Activated CD4-positive, alpha-beta T cell treated with anti-CD3 and anti-CD28 coated beads, Interleukin-2, amount 10 ng/mL, durations not matched to agents 7 days and 5 days (primary cell): ENCODE measurements at regions not wholly inside any gene's neighbourhood (a gene's known extent, or its start where the extent isn't known, plus 50 kb on each side); places are given as distances from the start of the nearest gene placed in this dataset.
A peak's percentile ranks its signal among the peaks of the same experiment; 100 is the strongest.

Source experiments
- CTCF ChIA-PET: fragments of 350-600 bp; sonication (Branson Sonifier 250); formaldehyde crosslinking; loops from one replicate; lab custom pipeline; 2021; ENCODE audit warnings: antibody characterized with exemption; lab: Charles Lee
- POLR2A ChIA-PET: fragments of 350-600 bp; sonication (Branson Sonifier 250); formaldehyde crosslinking; loops from one replicate; lab custom pipeline; 2021; ENCODE audit warnings: antibody characterized with exemption; lab: Charles Lee
- DNase-seq: peaks from one replicate; pipeline ENCODE4 v3.0.0-alpha.2; 2020
- H3K27ac Mint-ChIP-seq: one replicate; pipeline ENCODE4 v1.8.0; 2021; ENCODE audit warnings: mild to moderate bottlenecking, moderate library complexity, mixed read lengths
- H3K27me3 Mint-ChIP-seq: one replicate; pipeline ENCODE4 v1.8.0; 2021; ENCODE audit warnings: mixed read lengths
- H3K36me3 Mint-ChIP-seq: one replicate; pipeline ENCODE4 v1.8.0; 2021; ENCODE audit warnings: low read depth, mixed read lengths
- H3K4me1 Mint-ChIP-seq: one replicate; pipeline ENCODE4 v1.8.0; 2021; ENCODE audit warnings: mixed read lengths
- H3K4me3 Mint-ChIP-seq: one replicate; pipeline ENCODE4 v1.8.0; 2021; ENCODE audit warnings: mild to moderate bottlenecking, moderate library complexity, mixed read lengths
- H3K9me3 Mint-ChIP-seq: one replicate; pipeline ENCODE4 v1.8.0; 2021; ENCODE audit warnings: mixed read lengths

DNA sequence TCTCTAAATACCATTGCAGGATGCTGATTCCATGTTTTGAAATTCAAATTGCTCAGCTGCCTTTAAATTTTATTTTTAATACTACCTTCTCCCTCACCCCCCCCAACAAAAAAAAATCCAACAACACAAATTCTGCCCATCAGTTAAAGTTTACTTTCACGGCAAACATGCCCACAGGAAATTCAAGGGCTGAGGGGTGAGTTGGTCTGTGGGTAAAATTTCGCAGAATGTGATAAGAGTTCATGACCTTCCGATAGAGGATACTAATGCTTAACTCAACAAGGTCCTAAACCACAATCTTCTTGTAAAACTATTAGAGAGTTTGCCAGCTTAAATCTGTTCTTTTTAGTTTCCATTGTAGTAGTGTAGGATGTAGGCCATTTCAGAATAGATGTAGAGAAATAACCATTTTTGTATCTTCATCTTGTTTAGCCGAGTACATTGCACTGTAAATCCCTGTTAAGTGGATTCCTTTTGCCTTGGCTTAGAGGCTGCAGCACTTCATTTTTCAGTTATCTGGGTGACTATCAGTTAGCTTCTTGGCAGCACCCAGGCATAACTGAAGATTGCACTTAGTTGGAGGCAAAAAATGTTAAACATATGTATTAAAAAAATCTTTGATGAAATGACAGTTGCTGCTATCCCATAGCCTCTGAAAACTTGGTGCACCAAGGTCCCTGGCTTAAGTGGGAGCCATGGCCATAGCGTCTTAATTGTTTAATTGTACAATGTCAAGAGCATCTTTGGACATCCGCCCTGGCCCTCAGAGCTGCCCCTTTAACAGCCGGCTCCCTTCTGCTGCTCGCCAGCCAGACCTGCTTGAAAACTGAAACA is 232.3 kb downstream of the HAUS1 start:
- ChIA-PET CTCF (no interaction called here), POLR2A (no interaction called here)
- Mint-ChIP-seq H3K4me1 (peaks cover 40% of the 10 kb centered on the region), H3K4me3 (no peak overlapping the region), H3K36me3 (peaks cover 5% of the 10 kb centered on the region), H3K27me3 (peaks cover 69% of the 10 kb centered on the region), H3K27ac (no peak overlapping the region), H3K9me3 (no peaks in the 10 kb centered on the region)
- DNase-seq, result no peak

DNA sequence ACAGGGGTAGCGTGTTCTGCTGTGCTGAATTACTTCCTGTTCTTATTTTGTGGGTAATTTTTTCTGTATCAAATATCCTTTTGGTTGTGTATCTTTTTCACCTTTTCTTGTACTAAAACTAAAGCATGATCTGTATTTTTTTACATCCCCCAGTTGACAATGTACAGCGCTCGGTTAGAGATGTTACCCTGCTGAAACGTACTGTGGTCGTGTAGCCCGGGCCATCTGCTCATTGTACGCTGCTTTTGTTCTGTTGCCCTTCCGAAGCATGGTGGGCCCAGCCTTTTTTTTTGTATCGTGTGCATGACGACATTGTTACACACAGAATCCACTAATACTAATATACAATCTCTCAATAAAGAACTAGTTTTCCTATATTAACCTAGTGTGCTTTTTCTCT is 233.1 kb downstream of the HAUS1 start:
- no peak overlapping the region for H3K4me3 Mint-ChIP-seq
- ChIA-PET CTCF (no interaction called here), POLR2A (no interaction called here)
- H3K4me1 Mint-ChIP-seq, result peaks cover 40% of the 10 kb centered on the region
- no peak for DNase-seq
- H3K9me3 Mint-ChIP-seq, result no peaks in the 10 kb centered on the region
- peaks cover 5% of the 10 kb centered on the region for H3K36me3 Mint-ChIP-seq
- H3K27ac Mint-ChIP-seq, result no peak overlapping the region
- H3K27me3 Mint-ChIP-seq, result peaks cover 63% of the 10 kb centered on the region

DNA sequence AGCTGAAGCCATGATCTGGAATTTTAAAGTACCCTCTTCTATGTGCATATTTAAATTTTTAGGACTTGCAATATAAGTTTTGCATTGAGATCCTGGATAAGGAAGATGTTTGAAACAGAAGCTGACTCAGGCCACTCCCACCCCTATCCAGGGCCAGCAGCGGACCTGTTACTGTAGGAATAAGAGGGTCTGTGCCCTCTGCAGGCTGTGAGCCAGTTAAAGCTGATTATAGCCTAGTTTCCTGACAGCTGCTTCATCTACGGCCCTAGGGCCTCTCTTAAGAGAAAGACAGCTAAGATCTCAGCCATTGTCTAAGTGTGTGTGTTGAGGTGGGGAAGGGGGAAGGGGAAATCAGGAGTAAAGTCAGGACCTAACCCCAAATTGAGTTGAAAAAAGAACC is 234.0 kb downstream of the HAUS1 start:
- H3K27ac Mint-ChIP-seq, result no peak overlapping the region
- H3K36me3 Mint-ChIP-seq, result peaks cover 5% of the 10 kb centered on the region
- ChIA-PET CTCF (no interaction called here), POLR2A (no interaction called here)
- no peaks in the 10 kb centered on the region for H3K9me3 Mint-ChIP-seq
- peaks cover 54% of the 10 kb centered on the region for H3K27me3 Mint-ChIP-seq
- peaks cover 39% of the 10 kb centered on the region for H3K4me1 Mint-ChIP-seq
- no peak for DNase-seq
- H3K4me3 Mint-ChIP-seq, result no peak overlapping the region

DNA sequence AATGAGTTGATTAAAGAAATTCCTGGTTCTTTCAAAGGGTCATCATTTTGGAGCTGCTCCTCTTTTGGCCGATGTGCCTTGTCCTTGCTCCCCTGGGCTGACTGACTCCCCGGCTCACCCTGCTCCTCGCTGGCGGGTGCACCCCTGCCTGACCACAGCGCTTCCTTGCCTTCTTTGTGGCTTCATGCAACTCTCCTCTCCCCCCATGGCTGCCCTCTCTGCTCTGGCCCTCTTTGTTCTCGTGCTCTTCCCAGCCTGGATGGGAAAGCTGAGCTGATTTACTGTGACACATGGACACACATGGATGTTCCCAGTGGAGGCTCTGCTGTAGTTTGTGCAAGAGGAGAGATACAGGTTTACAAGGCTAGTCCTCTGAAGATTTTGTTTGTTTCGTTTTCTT is 234.6 kb downstream of the HAUS1 start:
- no peak for DNase-seq
- peaks cover 41% of the 10 kb centered on the region for H3K4me1 Mint-ChIP-seq
- ChIA-PET POLR2A (no interaction called here), CTCF (no interaction called here)
- H3K27me3 Mint-ChIP-seq, result peaks cover 50% of the 10 kb centered on the region
- no peak overlapping the region for H3K4me3 Mint-ChIP-seq
- H3K27ac Mint-ChIP-seq, result no peak overlapping the region
- no peaks in the 10 kb centered on the region for H3K9me3 Mint-ChIP-seq
- peaks cover 5% of the 10 kb centered on the region for H3K36me3 Mint-ChIP-seq

DNA sequence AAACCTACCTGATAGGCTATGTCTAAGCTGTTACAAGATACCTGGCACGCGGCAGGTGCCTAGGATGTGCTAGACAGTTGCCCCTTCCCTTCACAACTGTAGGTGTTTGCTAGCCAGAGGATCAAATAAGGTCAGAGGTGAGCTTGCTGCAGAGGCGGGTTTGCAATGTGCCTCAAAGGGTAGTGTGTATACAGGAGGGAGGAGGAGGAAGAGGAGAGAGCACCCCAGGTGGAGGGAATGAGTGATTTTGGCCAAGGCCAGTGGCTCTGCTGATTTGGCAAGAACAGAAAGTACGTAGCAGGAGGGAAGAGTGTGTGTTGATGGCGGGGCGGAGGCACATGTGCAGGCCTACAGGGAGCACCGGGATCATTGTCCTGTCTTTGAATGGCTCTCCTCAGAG is 236.5 kb downstream of the HAUS1 start:
- CTCF ChIA-PET, result interaction anchor here (0.7 to 1.3 kb wide), 2 partner anchors 19 to 38 kb away, joined by 3 to 4 read pairs; no protein-coding TSS in a partner anchor
- DNase-seq, result no peak
- H3K4me1 Mint-ChIP-seq, result peaks cover 45% of the 10 kb centered on the region
- no peak overlapping the region for H3K27ac Mint-ChIP-seq
- no peaks in the 10 kb centered on the region for H3K9me3 Mint-ChIP-seq
- no peaks in the 10 kb centered on the region for H3K36me3 Mint-ChIP-seq
- H3K27me3 Mint-ChIP-seq, result peaks cover 36% of the 10 kb centered on the region
- no peak overlapping the region for H3K4me3 Mint-ChIP-seq
- POLR2A ChIA-PET, result no interaction called here

DNA sequence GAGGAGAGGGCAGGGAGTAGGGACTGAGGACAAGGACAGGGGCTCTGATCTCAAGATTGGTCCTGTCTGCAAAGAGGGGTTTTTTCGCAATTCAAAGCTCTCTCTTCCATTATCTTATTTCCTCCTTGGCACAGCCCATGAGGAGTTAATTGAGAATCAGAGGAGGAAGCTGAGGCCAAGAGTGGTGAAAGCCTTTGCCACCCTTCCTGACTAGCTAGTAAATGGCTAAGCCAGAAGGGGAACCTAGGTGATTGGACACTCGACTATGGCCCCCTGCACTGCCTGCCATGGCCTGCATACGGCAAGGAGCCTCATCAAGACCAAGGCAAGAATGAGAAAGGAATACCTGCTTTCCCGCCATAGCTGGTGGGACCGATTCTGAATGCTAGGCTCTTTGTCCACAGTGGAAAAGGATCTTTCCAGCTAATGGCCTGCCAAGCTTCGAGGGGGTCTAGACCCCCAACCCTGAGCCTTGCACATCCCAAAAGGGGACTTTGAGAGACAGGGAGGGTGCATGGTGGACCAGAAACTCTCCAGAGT is 237.9 kb downstream of the HAUS1 start:
- H3K9me3 Mint-ChIP-seq, result no peaks in the 10 kb centered on the region
- H3K27me3 Mint-ChIP-seq, result peaks cover 24% of the 10 kb centered on the region
- peaks cover 49% of the 10 kb centered on the region for H3K4me1 Mint-ChIP-seq
- no peaks in the 10 kb centered on the region for H3K36me3 Mint-ChIP-seq
- POLR2A ChIA-PET, result interaction anchor here (0.6 kb wide), 1 partner anchor 1642 kb away, joined by 4 read pairs; no protein-coding TSS in a partner anchor
- DNase-seq, result no peak
- CTCF ChIA-PET, result interaction anchor here (1.3 kb wide), 1 partner anchor 9 kb away, joined by 4 read pairs; no protein-coding TSS in a partner anchor
- peak overlapping the region; percentile 43 for H3K27ac Mint-ChIP-seq
- no peak overlapping the region for H3K4me3 Mint-ChIP-seq

DNA sequence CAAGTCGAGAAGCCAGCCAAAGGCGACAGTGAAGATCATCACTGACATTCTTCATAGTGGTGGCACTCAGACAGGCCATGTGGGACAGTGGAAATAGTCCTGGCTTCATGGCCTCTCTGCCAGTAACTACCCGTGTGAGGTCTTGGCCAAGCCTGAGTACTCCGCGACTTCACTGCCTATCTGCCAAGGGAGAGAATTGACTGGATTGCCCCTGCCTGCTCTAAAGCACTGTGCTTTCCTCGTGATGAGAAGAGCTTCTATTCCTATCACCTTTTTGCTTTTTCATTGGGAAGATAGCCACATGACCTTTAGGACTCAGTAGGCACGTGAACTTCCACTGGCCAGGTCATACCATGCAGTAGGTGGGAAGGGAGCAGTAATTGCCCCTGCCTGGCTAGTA is 239.3 kb downstream of the HAUS1 start:
- POLR2A ChIA-PET, result no interaction called here

DNA sequence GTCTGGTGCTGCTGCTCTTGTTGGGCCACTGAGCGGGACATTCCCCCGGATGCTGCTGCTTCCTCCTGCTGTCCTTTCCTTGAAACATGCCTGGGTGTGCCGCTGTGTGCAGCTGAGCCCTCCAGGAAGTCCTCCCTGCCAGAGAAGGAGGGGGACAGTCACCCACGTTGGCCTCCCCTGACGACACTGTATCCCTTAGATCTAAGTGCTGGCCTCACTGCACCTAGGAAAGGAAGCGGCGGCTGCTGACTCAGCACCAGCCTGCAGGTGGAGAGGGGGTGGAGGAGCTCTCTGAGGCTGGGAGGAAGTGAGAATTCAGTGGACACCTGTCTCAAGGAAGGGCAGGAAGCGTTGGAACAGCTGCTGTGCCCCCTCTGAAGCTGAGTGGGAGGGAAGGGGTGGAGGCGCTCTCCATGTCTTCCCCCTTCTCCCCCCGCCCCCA is 239.8 kb downstream of the HAUS1 start:
- Mint-ChIP-seq H3K4me1 (peaks cover 43% of the 10 kb centered on the region), H3K27me3 (peaks cover 7% of the 10 kb centered on the region), H3K4me3 (no peak overlapping the region), H3K27ac (peak overlapping the region; percentile 86), H3K9me3 (no peaks in the 10 kb centered on the region), H3K36me3 (no peaks in the 10 kb centered on the region)
- peak; percentile 64 for DNase-seq
- POLR2A ChIA-PET, result no interaction called here
- CTCF ChIA-PET, result interaction anchor here (1.2 to 2.3 kb wide), 2 partner anchors 11 to 17 kb away, joined by 5 read pairs; no protein-coding TSS in a partner anchor

More for the DNA sequence above, 239.3 kb downstream of the HAUS1 start:
- H3K4me3 Mint-ChIP-seq, result no peak overlapping the region
- no peaks in the 10 kb centered on the region for H3K9me3 Mint-ChIP-seq
- peak overlapping the region; percentile 86 for H3K27ac Mint-ChIP-seq
- DNase-seq, result no peak
- CTCF ChIA-PET, result interaction anchor here (2.3 kb wide), 1 partner anchor 11 kb away, joined by 5 read pairs; no protein-coding TSS in a partner anchor
- peaks cover 48% of the 10 kb centered on the region for H3K4me1 Mint-ChIP-seq
- H3K36me3 Mint-ChIP-seq, result no peaks in the 10 kb centered on the region
- peaks cover 10% of the 10 kb centered on the region for H3K27me3 Mint-ChIP-seq

DNA sequence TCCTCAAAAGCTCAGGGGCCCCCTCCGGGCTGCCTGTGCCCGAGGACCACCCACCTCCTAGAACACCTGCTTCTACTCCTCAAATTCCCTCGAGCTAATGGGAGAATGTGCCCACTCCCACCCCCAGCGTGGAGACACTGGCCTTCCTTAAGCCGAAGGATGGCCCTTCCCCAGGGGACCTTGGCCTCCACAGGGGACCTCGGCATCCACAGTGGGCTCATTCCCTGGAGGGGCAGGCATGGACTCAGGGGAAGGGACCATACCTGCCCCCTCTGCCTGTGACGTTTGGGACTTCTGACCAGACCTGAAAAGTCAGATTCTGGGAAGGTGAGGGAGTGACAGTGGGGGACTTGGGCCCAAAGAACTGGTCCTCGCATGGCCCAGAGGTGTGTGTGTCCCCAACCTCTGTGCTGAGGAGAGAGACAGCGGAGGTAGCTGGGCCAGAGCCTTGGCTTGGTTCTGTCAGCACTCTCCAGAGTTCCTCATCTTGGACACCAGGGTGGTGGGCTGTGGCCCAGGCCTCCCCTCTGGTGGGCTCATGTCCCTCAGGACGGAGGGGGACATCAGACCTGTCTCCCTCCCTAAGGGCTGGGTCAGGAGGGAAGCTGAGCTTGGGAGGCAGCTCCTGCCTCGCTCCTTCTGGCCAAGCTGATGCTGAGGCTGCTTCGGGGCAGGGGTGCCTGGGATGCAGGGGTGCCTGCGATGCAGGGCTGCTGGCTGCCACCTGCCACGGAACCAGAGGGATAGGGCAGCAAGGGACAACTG is 240.4 kb downstream of the HAUS1 start:
- Mint-ChIP-seq H3K4me1 (peaks cover 39% of the 10 kb centered on the region), H3K4me3 (no peak overlapping the region), H3K9me3 (no peaks in the 10 kb centered on the region), H3K27me3 (peaks cover 6% of the 10 kb centered on the region), H3K36me3 (no peaks in the 10 kb centered on the region), H3K27ac (no peak overlapping the region)
- no peak for DNase-seq
- ChIA-PET POLR2A (no interaction called here), CTCF (interaction anchor here (1.2 to 2.3 kb wide), 2 partner anchors 10 to 16 kb away, joined by 5 read pairs; no protein-coding TSS in a partner anchor)

DNA sequence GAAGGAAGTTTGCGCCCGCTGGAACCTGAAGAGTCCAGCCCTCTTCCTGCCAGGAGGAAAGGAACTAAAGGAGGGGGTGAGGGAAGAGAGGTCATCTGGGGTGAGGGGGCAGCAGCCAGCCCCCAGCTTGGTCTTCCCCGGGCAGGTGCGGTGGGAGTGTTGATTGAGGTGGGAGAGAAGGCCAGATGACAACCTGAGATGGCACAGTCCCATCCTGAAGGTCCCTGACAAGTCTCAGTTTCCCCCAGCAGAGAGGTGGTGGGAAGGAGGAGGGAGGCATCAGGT is 240.9 kb downstream of the HAUS1 start:
- DNase-seq, result no peak
- ChIA-PET POLR2A (no interaction called here), CTCF (interaction anchor here (1.2 to 2.3 kb wide), 2 partner anchors 9 to 16 kb away, joined by 5 read pairs; no protein-coding TSS in a partner anchor)
- H3K4me1 Mint-ChIP-seq, result peaks cover 37% of the 10 kb centered on the region
- no peaks in the 10 kb centered on the region for H3K9me3 Mint-ChIP-seq
- H3K27ac Mint-ChIP-seq, result no peak overlapping the region
- no peaks in the 10 kb centered on the region for H3K36me3 Mint-ChIP-seq
- no peak overlapping the region for H3K4me3 Mint-ChIP-seq
- H3K27me3 Mint-ChIP-seq, result peaks cover 6% of the 10 kb centered on the region

DNA sequence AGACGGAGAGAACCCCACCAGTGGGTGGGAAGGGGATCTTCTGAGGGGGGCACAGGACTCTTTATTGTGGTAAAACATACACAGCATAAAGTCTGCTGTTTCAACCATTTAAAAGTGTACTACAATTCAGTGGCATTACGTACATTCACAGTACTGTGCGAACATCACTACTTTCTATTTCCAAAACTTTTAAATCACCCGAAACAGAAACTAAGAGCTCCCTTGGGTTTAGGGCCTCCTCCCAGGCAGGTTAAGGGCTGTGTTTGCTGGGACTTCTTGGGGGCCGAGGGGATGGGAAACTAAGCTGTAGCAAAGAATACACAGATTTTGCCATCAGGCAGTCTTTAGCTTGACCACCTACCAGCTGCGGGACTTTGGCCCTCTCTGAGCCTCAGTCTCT is 242.0 kb downstream of the HAUS1 start:
- peaks cover 37% of the 10 kb centered on the region for H3K4me1 Mint-ChIP-seq
- H3K9me3 Mint-ChIP-seq, result no peaks in the 10 kb centered on the region
- H3K27ac Mint-ChIP-seq, result peak overlapping the region; percentile 81
- no peak overlapping the region for H3K4me3 Mint-ChIP-seq
- peaks cover 2% of the 10 kb centered on the region for H3K27me3 Mint-ChIP-seq
- POLR2A ChIA-PET, result no interaction called here
- CTCF ChIA-PET, result interaction anchor here (1.1 kb wide), 1 partner anchor 65 kb away, joined by 3 read pairs; no protein-coding TSS in a partner anchor
- DNase-seq, result no peak
- H3K36me3 Mint-ChIP-seq, result no peaks in the 10 kb centered on the region

DNA sequence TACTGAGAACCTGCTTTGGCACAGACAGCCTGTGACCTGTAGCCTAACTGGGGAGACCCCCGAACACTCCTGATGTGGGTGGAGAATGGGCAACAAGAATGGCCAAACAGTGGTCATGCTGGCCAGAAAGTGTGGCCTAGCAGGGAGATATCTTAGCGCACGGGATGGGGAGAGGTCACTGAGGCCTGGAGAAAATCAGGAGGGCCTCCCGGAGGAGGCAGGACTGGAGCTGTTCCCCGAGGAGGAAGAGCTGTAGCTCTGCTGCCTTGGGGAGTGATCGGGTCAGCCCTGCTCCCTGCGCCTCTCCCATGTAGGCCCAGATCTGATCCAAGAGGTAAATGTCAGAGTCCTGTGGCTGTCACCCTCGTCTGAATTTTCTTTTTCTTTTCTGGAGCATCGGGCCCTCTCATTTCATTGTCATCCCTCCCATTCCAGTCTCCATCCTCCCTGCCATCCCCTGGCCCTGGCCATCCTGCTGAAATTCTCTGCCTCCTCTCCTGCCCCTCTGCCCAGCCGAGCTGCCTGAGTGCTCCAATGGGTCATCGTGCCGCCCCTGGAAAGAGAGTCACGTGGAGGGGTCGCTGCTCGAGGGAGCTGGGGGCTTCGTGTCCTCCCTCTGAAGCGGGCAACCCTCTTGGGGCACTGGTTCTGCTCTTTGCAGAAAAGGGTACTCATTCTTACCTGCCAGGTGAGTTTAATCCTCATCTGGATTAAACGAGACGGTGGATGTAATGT is 242.9 kb downstream of the HAUS1 start:
- POLR2A ChIA-PET, result no interaction called here
- no peaks in the 10 kb centered on the region for H3K27me3 Mint-ChIP-seq
- no peaks in the 10 kb centered on the region for H3K9me3 Mint-ChIP-seq
- peaks cover 37% of the 10 kb centered on the region for H3K4me1 Mint-ChIP-seq
- CTCF ChIA-PET, result interaction anchor here (1.1 kb wide), 1 partner anchor 66 kb away, joined by 3 read pairs; no protein-coding TSS in a partner anchor
- no peak overlapping the region for H3K4me3 Mint-ChIP-seq
- no peaks in the 10 kb centered on the region for H3K36me3 Mint-ChIP-seq
- DNase-seq, result no peak
- peak overlapping the region; percentile 81 for H3K27ac Mint-ChIP-seq
